GM23338 (cell line): ENCODE measurements at regions not wholly inside any gene's neighbourhood (a gene's known extent, or its start where the extent isn't known, plus 50 kb on each side); places are given as distances from the start of the nearest gene placed in this dataset.

Source experiments
- ATAC-seq: fragments of 200-7000 bp; cut with Tn5 transposase; 3 replicates; pipeline ENCODE4 v1.9.1; 2020
- DNase-seq: peaks from one replicate; pipeline ENCODE4 v3.0.0-alpha.2; 2015; ENCODE audit warnings: low spot score
- H2AFZ ChIP-seq: fragments of 200-600 bp; sonication (generic); 2 replicates; pipeline ENCODE4 v1.8.0; 2016; ENCODE audit warnings: antibody characterized with exemption, mild to moderate bottlenecking, moderate library complexity
- H3F3A ChIP-seq: fragments of 200-600 bp; sonication (generic); replicated peaks from 2 replicates; pipeline ENCODE4 v1.8.0; 2017; ENCODE audit warnings: antibody characterized with exemption, mixed run types, low read depth
- H3K27ac ChIP-seq: fragments of 200-600 bp; sonication (generic); 2 replicates; pipeline ENCODE4 v1.6.1; 2016; ENCODE audit warnings: low read depth
- H3K27me3 ChIP-seq: fragments of 200-600 bp; sonication (generic); 2 replicates; pipeline ENCODE4 v1.8.0; 2016; ENCODE audit warnings: mild to moderate bottlenecking, mixed run types, moderate library complexity; ENCODE audit not compliant: insufficient read depth
- H3K36me3 ChIP-seq: fragments of 200-600 bp; sonication (generic); 2 replicates; pipeline ENCODE4 v1.8.0; 2016; ENCODE audit warnings: mild to moderate bottlenecking; ENCODE audit not compliant: insufficient read depth
- H3K4me1 ChIP-seq: fragments of 200-600 bp; sonication (generic); 2 replicates; pipeline ENCODE4 v1.8.0; 2016; ENCODE audit warnings: mild to moderate bottlenecking, moderate library complexity; ENCODE audit not compliant: insufficient read depth
- H3K4me2 ChIP-seq: fragments of 200-600 bp; sonication (generic); 2 replicates; pipeline ENCODE4 v1.7.1; 2017; ENCODE audit warnings: mixed run types
- H3K4me3 ChIP-seq: fragments of 200-600 bp; sonication (generic); 2 replicates; pipeline ENCODE4 v1.6.1; 2016; ENCODE audit warnings: mixed run types
- H3K79me2 ChIP-seq: fragments of 200-600 bp; sonication (generic); replicated peaks from 2 replicates; pipeline ENCODE4 v1.8.0; 2017; ENCODE audit warnings: mild to moderate bottlenecking; ENCODE audit not compliant: insufficient read depth
- H3K9me2 ChIP-seq: fragments of 200-600 bp; sonication (generic); 2 replicates; pipeline ENCODE4 v1.8.0; 2017; ENCODE audit not compliant: insufficient read depth
- H4K20me1 ChIP-seq: fragments of 200-600 bp; sonication (generic); replicated peaks from 2 replicates; pipeline ENCODE4 v1.8.0; 2017; ENCODE audit warnings: mild to moderate bottlenecking; ENCODE audit not compliant: insufficient read depth
- H3K27ac Mint-ChIP-seq: 2 replicates; pipeline ENCODE4 v1.8.0; 2020; ENCODE audit warnings: inconsistent platforms, mild to moderate bottlenecking, moderate library complexity, mixed read lengths
- H3K27me3 Mint-ChIP-seq: 3 replicates; pipeline ENCODE4 v1.8.0; 2022; ENCODE audit warnings: low read depth, mild to moderate bottlenecking, moderate library complexity, mixed read lengths, inconsistent platforms; ENCODE audit not compliant: insufficient read depth, poor library complexity
- H3K36me3 Mint-ChIP-seq: 3 replicates; pipeline ENCODE4 v1.8.0; 2021; ENCODE audit warnings: low read depth, mild to moderate bottlenecking, inconsistent platforms, moderate library complexity, mixed read lengths
- H3K4me1 Mint-ChIP-seq: 3 replicates; pipeline ENCODE4 v1.8.0; 2020; ENCODE audit warnings: mild to moderate bottlenecking, inconsistent platforms, mixed read lengths
- H3K4me3 Mint-ChIP-seq: 3 replicates; pipeline ENCODE4 v1.8.0; 2021; ENCODE audit warnings: moderate library complexity, mild to moderate bottlenecking, inconsistent platforms, mixed read lengths
- H3K9me3 Mint-ChIP-seq: 3 replicates; pipeline ENCODE4 v1.8.0; 2020; ENCODE audit warnings: moderate library complexity, mild to moderate bottlenecking, inconsistent platforms, mixed read lengths
- CREB1 ChIP-seq: fragments of 250-450 bp; sonication (Bioruptor Pico); IDR thresholded peaks from 2 replicates; pipeline ENCODE4 v1.5.0; 2020; ENCODE audit warnings: low read depth, mild to moderate bottlenecking, moderate library complexity
- CTCF ChIP-seq, 2 experiments: fragments of 200-600 bp in 1 of 2; sonication (generic) in 1 of 2; conservative IDR thresholded peaks; 2 replicates each; pipeline versions ENCODE4 v1.5.1 to v1.6.1; 2016 to 2017; ENCODE audit warnings: antibody characterized with exemption in 2 of 2, low read depth in 2 of 2, mild to moderate bottlenecking in 2 of 2, moderate library complexity in 1 of 2
- EZH2 ChIP-seq: fragments of 200-600 bp; sonication (generic); IDR thresholded peaks from one replicate; pipeline ENCODE4 v1.8.0; 2017; ENCODE audit warnings: antibody characterized with exemption, mild to moderate bottlenecking, low read depth; ENCODE audit not compliant: unreplicated experiment
- JUNB ChIP-seq: IDR thresholded peaks from one replicate; pipeline ENCODE4 v1.6.1; 2016; ENCODE audit warnings: antibody characterized with exemption; ENCODE audit not compliant: unreplicated experiment
- NANOG ChIP-seq: IDR thresholded peaks from 2 replicates; pipeline ENCODE4 v1.6.1; 2016; ENCODE audit warnings: antibody characterized with exemption, borderline replicate concordance
- POLR2AphosphoS5 ChIP-seq: IDR thresholded peaks from 2 replicates; pipeline ENCODE4 v1.6.1; 2016; ENCODE audit warnings: antibody characterized with exemption, low read depth
- STAT1 ChIP-seq: IDR thresholded peaks from one replicate; pipeline ENCODE4 v1.6.1; 2016; ENCODE audit warnings: antibody characterized with exemption; ENCODE audit not compliant: unreplicated experiment
- ZNF114 ChIP-seq: fragments of 250-450 bp; sonication (Bioruptor Pico); IDR thresholded peaks from 2 replicates; pipeline ENCODE4 v1.5.0; 2020; ENCODE audit warnings: mild to moderate bottlenecking, moderate library complexity
- ZNF331 ChIP-seq: fragments of 250-450 bp; sonication (Bioruptor Pico); IDR thresholded peaks from 2 replicates; pipeline ENCODE4 v1.5.0; 2020; ENCODE audit warnings: low read depth, mild to moderate bottlenecking, moderate library complexity
- TF ChIP-seq, protein P1 (sequence below): IDR thresholded peaks from 2 replicates; pipeline ENCODE4 v1.6.1; 2016; ENCODE audit warnings: antibody characterized with exemption
- TF ChIP-seq, protein P2 (sequence below): IDR thresholded peaks from one replicate; pipeline ENCODE4 v1.6.1; 2018; ENCODE audit warnings: antibody characterized with exemption; ENCODE audit not compliant: unreplicated experiment

GRCh38 chr20:48454671-48455490, 372.9 kb downstream of the PREX1 start (continued):
- no peak for TF ChIP-seq ZNF114 (CRISPR knock-in tag)
- TF ChIP-seq NANOG, result no peak
- no peak for TF ChIP-seq POLR2AphosphoS5
- TF ChIP-seq EZH2, result no peak
- TF ChIP-seq, protein P1, sequence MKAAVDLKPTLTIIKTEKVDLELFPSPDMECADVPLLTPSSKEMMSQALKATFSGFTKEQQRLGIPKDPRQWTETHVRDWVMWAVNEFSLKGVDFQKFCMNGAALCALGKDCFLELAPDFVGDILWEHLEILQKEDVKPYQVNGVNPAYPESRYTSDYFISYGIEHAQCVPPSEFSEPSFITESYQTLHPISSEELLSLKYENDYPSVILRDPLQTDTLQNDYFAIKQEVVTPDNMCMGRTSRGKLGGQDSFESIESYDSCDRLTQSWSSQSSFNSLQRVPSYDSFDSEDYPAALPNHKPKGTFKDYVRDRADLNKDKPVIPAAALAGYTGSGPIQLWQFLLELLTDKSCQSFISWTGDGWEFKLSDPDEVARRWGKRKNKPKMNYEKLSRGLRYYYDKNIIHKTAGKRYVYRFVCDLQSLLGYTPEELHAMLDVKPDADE, result no peak

DNA sequence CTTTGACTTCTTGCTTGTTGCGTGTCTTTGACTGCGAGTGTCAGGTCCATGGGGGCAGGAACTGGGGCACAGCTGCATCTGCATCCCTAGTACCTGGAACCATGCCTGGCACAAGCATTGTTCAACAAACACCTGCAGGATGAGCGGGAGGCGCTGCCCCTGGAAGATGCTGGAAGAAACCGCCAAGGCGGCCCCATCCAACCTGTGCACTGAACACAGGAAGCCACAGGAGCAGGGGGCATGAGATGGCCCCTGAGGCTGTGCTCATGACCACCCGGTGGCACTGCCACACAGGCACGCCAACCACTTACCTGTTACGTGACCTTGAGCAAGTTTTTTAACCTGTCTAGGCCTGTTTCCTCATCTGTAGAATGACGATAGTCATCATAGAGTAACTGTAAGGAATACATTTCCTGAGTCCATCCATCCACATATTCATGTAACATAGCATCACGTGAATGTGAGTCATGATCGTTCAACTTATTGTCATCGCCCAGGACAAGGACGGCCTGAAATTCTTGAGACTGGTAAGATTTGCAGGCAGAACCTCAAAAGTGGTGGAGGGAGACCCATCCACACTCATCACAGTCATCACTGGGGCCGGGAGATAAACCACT, 374.2 kb downstream of the PREX1 start:
- no peaks in the 10 kb centered on the region for H3K79me2 ChIP-seq
- ATAC-seq, result no peak
- Mint-ChIP-seq H3K9me3 (no peaks in the 10 kb centered on the region), H3K4me3 (no peak overlapping the region), H3K27ac (no peak overlapping the region), H3K4me1 (peaks cover 8% of the 10 kb centered on the region), H3K27me3 (peaks cover 5% of the 10 kb centered on the region), H3K36me3 (no peaks in the 10 kb centered on the region)
- no peaks in the 10 kb centered on the region for H3K27me3 ChIP-seq
- DNase-seq, result no peak
- H4K20me1 ChIP-seq, result no peaks in the 10 kb centered on the region
- no peak overlapping the region for H3K4me3 ChIP-seq
- no peak overlapping the region for H3K4me2 ChIP-seq
- H3K4me1 ChIP-seq, result no peaks in the 10 kb centered on the region
- no peaks in the 10 kb centered on the region for H3K36me3 ChIP-seq
- no peak overlapping the region for H3K27ac ChIP-seq
- H2AFZ ChIP-seq, result no peak overlapping the region
- H3K9me2 ChIP-seq, result no peaks in the 10 kb centered on the region
- no peaks in the 10 kb centered on the region for H3F3A ChIP-seq
- TF ChIP-seq EZH2 (no peak), CTCF (conservative IDR thresholded peaks at IDR 0.05; ENCODE audit: low read depth in 2 of 2) (no peak), STAT1 (no peak), CREB1 (CRISPR knock-in tag) (no peak), POLR2AphosphoS5 (no peak), ZNF331 (CRISPR knock-in tag) (no peak), NANOG (no peak), ZNF114 (CRISPR knock-in tag) (no peak), JUNB (no peak)
- TF ChIP-seq, protein P2, sequence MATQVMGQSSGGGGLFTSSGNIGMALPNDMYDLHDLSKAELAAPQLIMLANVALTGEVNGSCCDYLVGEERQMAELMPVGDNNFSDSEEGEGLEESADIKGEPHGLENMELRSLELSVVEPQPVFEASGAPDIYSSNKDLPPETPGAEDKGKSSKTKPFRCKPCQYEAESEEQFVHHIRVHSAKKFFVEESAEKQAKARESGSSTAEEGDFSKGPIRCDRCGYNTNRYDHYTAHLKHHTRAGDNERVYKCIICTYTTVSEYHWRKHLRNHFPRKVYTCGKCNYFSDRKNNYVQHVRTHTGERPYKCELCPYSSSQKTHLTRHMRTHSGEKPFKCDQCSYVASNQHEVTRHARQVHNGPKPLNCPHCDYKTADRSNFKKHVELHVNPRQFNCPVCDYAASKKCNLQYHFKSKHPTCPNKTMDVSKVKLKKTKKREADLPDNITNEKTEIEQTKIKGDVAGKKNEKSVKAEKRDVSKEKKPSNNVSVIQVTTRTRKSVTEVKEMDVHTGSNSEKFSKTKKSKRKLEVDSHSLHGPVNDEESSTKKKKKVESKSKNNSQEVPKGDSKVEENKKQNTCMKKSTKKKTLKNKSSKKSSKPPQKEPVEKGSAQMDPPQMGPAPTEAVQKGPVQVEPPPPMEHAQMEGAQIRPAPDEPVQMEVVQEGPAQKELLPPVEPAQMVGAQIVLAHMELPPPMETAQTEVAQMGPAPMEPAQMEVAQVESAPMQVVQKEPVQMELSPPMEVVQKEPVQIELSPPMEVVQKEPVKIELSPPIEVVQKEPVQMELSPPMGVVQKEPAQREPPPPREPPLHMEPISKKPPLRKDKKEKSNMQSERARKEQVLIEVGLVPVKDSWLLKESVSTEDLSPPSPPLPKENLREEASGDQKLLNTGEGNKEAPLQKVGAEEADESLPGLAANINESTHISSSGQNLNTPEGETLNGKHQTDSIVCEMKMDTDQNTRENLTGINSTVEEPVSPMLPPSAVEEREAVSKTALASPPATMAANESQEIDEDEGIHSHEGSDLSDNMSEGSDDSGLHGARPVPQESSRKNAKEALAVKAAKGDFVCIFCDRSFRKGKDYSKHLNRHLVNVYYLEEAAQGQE, result no peak
- TF ChIP-seq, protein P1, result no peak
